K562 (cell line): ENCODE measurements at regions not wholly inside any gene's neighbourhood (a gene's known extent, or its start where the extent isn't known, plus 50 kb on each side); places are given as distances from the start of the nearest gene placed in this dataset.

Source experiments
- ATAC-seq: fragments of 200-7000 bp; cut with Tn5 transposase; 3 replicates; pipeline ENCODE4 v1.9.1; 2020; ENCODE audit warnings: moderate library complexity
- BruUV-seq: library from RNA; stranded (reverse); fragments of 400-500 nt; replicated peaks from 2 replicates; lab custom pipeline; 2021; lab: Mats Ljungman, UMichigan
- CTCF ChIA-PET: fragments of 300-600 bp; formaldehyde crosslinking; extraction: SDS; loops from one replicate; lab custom pipeline; 2021; ENCODE audit warnings: low intra/inter-chr PET ratio; lab: Yijun Ruan, JAX
- POLR2A ChIA-PET: fragments of 300-600, 350-650 bp; sonication (Branson Sonifier 250); formaldehyde crosslinking; extraction: SDS; loops from one replicate; lab custom pipeline; 2021; ENCODE audit warnings: antibody characterized with exemption, inconsistent platforms; lab: Yijun Ruan, JAX
- DNase-seq, 4 experiments: peaks; one replicate each; pipeline versions ENCODE4 v3.0.0 to v3.0.0-alpha.2; 2011 to 2018; ENCODE audit warnings: low spot score in 3 of 4, mixed read lengths in 3 of 4; ENCODE audit errors: extremely low read depth in 1 of 4
- FAIRE-seq: peaks from 2 replicates; lab custom pipeline; 2011; peaks lifted over from hg19 to GRCh38; lab: Jason Lieb, UNC
- H2AFZ ChIP-seq: 2 replicates; pipeline ENCODE4 v1.6.0; 2011; ENCODE audit warnings: low read depth, low read length, control low read depth, inconsistent platforms
- H3K27ac ChIP-seq: fragments of 200-600 bp; 3 replicates; pipeline ENCODE4 v1.8.0; 2011; ENCODE audit warnings: low read depth, mild to moderate bottlenecking, control low read depth, inconsistent platforms, low read length, moderate library complexity, mixed read lengths; ENCODE audit errors: extremely low read depth
- H3K27me3 ChIP-seq, 2 experiments: fragments of 300-600 bp in 1 of 2; 2 replicates in 1 of 2; 3 replicates in 1 of 2; pipeline versions ENCODE4 v1.6.0 to v1.8.0; 2011; ENCODE audit warnings: inconsistent platforms in 2 of 2, low read length in 2 of 2, mild to moderate bottlenecking in 1 of 2, mixed read lengths in 1 of 2, moderate library complexity in 1 of 2; ENCODE audit not compliant: control insufficient read depth in 2 of 2, insufficient read depth in 2 of 2
- H3K36me3 ChIP-seq: fragments of 300-600 bp; 3 replicates; pipeline ENCODE4 v1.8.0; 2011; ENCODE audit warnings: mild to moderate bottlenecking, low read length, inconsistent platforms; ENCODE audit not compliant: control insufficient read depth, insufficient read depth
- H3K4me1 ChIP-seq, 2 experiments: fragments of 200-600 bp in 1 of 2; replicated peaks in 1 of 2; 2 replicates in 1 of 2; 3 replicates in 1 of 2; pipeline versions ENCODE4 v1.5.1 to v1.8.0; 2011; ENCODE audit warnings: inconsistent platforms in 2 of 2, low read length in 2 of 2, mild to moderate bottlenecking in 1 of 2, mixed read lengths in 1 of 2, moderate library complexity in 1 of 2; ENCODE audit not compliant: control insufficient read depth in 2 of 2, insufficient read depth in 2 of 2
- H3K4me2 ChIP-seq: 2 replicates; pipeline ENCODE4 v1.6.1; 2011; ENCODE audit warnings: low read length, control low read depth, inconsistent platforms, mixed read lengths; ENCODE audit not compliant: insufficient read depth
- H3K4me3 ChIP-seq: fragments of 200-600 bp; sonication (generic), shearing (Covaris generic); 2 replicates; pipeline ENCODE4 v1.5.1; 2016; ENCODE audit warnings: control low read depth, inconsistent platforms
- H3K79me2 ChIP-seq: fragments of 200-600 bp; 3 replicates; pipeline ENCODE4 v1.8.0; 2011; ENCODE audit warnings: low read length, inconsistent platforms; ENCODE audit not compliant: control insufficient read depth, insufficient read depth
- H3K9ac ChIP-seq, 2 experiments: 2 replicates each; pipeline versions ENCODE4 v1.6.0 to v1.6.1; 2011; ENCODE audit warnings: low read depth in 2 of 2, low read length in 2 of 2, control low read depth in 1 of 2, inconsistent platforms in 1 of 2, mild to moderate bottlenecking in 1 of 2, mixed read lengths in 1 of 2; ENCODE audit not compliant: insufficient read depth in 1 of 2
- H3K9me1 ChIP-seq: one replicate; pipeline ENCODE4 v1.6.0; 2011; ENCODE audit warnings: inconsistent platforms, mild to moderate bottlenecking, low read length, moderate library complexity; ENCODE audit not compliant: control insufficient read depth, insufficient read depth
- H3K9me3 ChIP-seq: replicated peaks from 2 replicates; pipeline ENCODE4 v1.5.1; 2011; ENCODE audit warnings: low read depth, low read length, inconsistent platforms; ENCODE audit not compliant: control insufficient read depth, insufficient read depth
- H4K20me1 ChIP-seq: replicated peaks from 2 replicates; pipeline ENCODE4 v1.6.1; 2011; ENCODE audit warnings: low read length, inconsistent platforms, mixed read lengths; ENCODE audit not compliant: control insufficient read depth, insufficient read depth
- BRCA1 ChIP-seq, 2 experiments: fragments of 450-650 bp in 1 of 2; sonication (generic) in 1 of 2; formaldehyde crosslinking in 1 of 2; IDR thresholded peaks; 2 replicates each; pipeline versions ENCODE4 v1.5.0 to v1.6.1; 2017 to 2020; ENCODE audit warnings: mild to moderate bottlenecking in 1 of 2, missing genetic modification reagents in 1 of 2
- EP300 ChIP-seq: IDR thresholded peaks from 2 replicates; pipeline ENCODE4 v1.6.1; 2012; ENCODE audit warnings: low read length, improper control_type of control experiment
- NBN ChIP-seq: fragments of 450-650 bp; IDR thresholded peaks from 2 replicates; pipeline ENCODE4 v1.6.1; 2016; ENCODE audit warnings: low read depth, mild to moderate bottlenecking
- RBM15 ChIP-seq: fragments of 200-400 bp; formaldehyde crosslinking; IDR thresholded peaks from 2 replicates; pipeline ENCODE4 v1.6.1; 2018; ENCODE audit warnings: mild to moderate bottlenecking, low read length, moderate library complexity; ENCODE audit not compliant: insufficient read depth
- SNIP1 ChIP-seq: fragments of 450-650 bp; IDR thresholded peaks from 2 replicates; pipeline ENCODE4 v1.7.1; 2017; ENCODE audit warnings: low read depth, mild to moderate bottlenecking
- SRF ChIP-seq, 2 experiments: fragments of 250-450, 450-650 bp in 1 of 2; sonication (Bioruptor Pico) in 1 of 2; sonication (generic) in 1 of 2; formaldehyde crosslinking; IDR thresholded peaks; 2 replicates each; pipeline versions ENCODE4 v1.5.0 to v1.5.1; 2020 to 2022; ENCODE audit warnings: mild to moderate bottlenecking in 1 of 2, missing genetic modification reagents in 1 of 2
- SRSF3 ChIP-seq: fragments of 200-400 bp; formaldehyde crosslinking; IDR thresholded peaks from 2 replicates; pipeline ENCODE4 v1.6.1; 2016; ENCODE audit warnings: mild to moderate bottlenecking, low read length, moderate library complexity; ENCODE audit not compliant: insufficient read depth
- STAG1 ChIP-seq: sonication (generic); formaldehyde crosslinking; IDR thresholded peaks from 2 replicates; pipeline ENCODE4 v1.5.0; 2020; ENCODE audit warnings: missing genetic modification reagents, borderline replicate concordance
- TCFL5 ChIP-seq: fragments of 250-450 bp; sonication (Bioruptor Pico); conservative IDR thresholded peaks from 2 replicates; pipeline ENCODE4 v1.6.1; 2021; ENCODE audit warnings: mild to moderate bottlenecking, moderate library complexity, matching md5 sums
- TEAD2 ChIP-seq: fragments of 450-650 bp; IDR thresholded peaks from 2 replicates; pipeline ENCODE4 v1.6.1; 2016; ENCODE audit warnings: missing genetic modification characterization, control low read depth, missing compliant biosample characterization
- TRIM28 ChIP-seq: fragments of 450-650 bp; IDR thresholded peaks from 2 replicates; pipeline ENCODE4 v1.6.1; 2017
- ZBED1 ChIP-seq: IDR thresholded peaks from 2 replicates; pipeline ENCODE4 v1.6.1; 2014
- ZBTB17 ChIP-seq: fragments of 450-650 bp; formaldehyde crosslinking; IDR thresholded peaks from 2 replicates; pipeline ENCODE4 v1.4.0; 2020; ENCODE audit warnings: mild to moderate bottlenecking
- ZNF140 ChIP-seq: fragments of 250-450 bp; sonication (Bioruptor Pico); IDR thresholded peaks from 2 replicates; pipeline ENCODE4 v1.8.0; 2021; ENCODE audit warnings: moderate library complexity, mild to moderate bottlenecking, inconsistent platforms
- ZNF174 ChIP-seq: fragments of 250-450 bp; sonication (Bioruptor Pico); IDR thresholded peaks from 2 replicates; pipeline ENCODE4 v1.4.0; 2020; ENCODE audit warnings: mild to moderate bottlenecking
- ZNF785 ChIP-seq: fragments of 250-450 bp; sonication (Bioruptor Pico); IDR thresholded peaks from 2 replicates; pipeline ENCODE4 v1.4.0; 2020; ENCODE audit warnings: mild to moderate bottlenecking
- WGBS: fragments of 100-300 bp; shearing (Covaris generic); methylation state at CpG from one replicate; pipeline ENCODE4 v1.1.6; 2016; ENCODE audit warnings: low coverage, mixed read lengths; ENCODE audit not compliant: insufficient coverage; ENCODE audit errors: missing lambda C conversion rate; 5-methylcytosine and 5-hydroxymethylcytosine counted together
- in situ Hi-C: fragments of 300-500 bp; cut with MboI; formaldehyde crosslinking; loops from 4 replicates; pipeline ENCODE4 v1.15.0; 2018; ENCODE audit warnings: inconsistent platforms, mixed read lengths
- intact Hi-C: fragments of 100-400 bp; cut with micrococcal nuclease; formaldehyde crosslinking; loops from 2 replicates; pipeline ENCODE4 v1.14.2; 2022
- TF ChIP-seq, protein P1 (sequence below): fragments of 450-650 bp; formaldehyde crosslinking; IDR thresholded peaks from 2 replicates; pipeline ENCODE4 v1.4.0; 2022; ENCODE audit warnings: mild to moderate bottlenecking, moderate library complexity

DNA sequence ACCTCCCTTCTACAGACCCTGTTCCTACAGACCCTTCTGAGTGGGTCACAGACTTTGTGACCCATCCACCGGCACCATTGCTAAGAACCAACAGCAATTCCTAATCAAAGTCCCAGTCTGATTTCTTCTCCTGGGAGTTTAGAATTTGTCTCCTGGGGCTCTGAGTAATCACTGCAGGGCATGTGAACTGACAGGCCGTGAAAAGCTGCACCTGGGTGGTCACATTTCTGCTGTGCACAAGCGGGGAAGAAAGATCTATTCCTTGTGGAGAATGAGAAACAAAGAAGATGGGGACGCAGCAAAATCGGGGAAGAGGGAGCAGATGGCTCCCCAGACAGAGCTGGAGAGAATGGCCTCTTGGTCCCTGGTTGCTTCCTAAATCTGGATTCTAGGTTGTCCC, 151.0 kb downstream of the ARL4C start:
- DNase-seq: no peak
- Histone ChIP-seq H3K4me3 (no peak overlapping the region), H3K4me1 (no peaks in the 10 kb centered on the region), H3K79me2 (no peaks in the 10 kb centered on the region), H4K20me1 (no peaks in the 10 kb centered on the region), H3K4me2 (no peak overlapping the region), H2AFZ (no peak overlapping the region), H3K9me1 (no peaks in the 10 kb centered on the region), H3K9ac (no peak overlapping the region), H3K27me3 (no peaks in the 10 kb centered on the region), H3K9me3 (no peaks in the 10 kb centered on the region), H3K27ac (no peak overlapping the region), H3K36me3 (no peaks in the 10 kb centered on the region)
- BruUV-seq: no TSS peak
- TF ChIP-seq ZBTB17 (CRISPR knock-in tag) (no peak), ZNF140 (CRISPR knock-in tag) (no peak), RBM15 (no peak), NBN (no peak), TRIM28 (no peak)
- TF ChIP-seq, protein P1, sequence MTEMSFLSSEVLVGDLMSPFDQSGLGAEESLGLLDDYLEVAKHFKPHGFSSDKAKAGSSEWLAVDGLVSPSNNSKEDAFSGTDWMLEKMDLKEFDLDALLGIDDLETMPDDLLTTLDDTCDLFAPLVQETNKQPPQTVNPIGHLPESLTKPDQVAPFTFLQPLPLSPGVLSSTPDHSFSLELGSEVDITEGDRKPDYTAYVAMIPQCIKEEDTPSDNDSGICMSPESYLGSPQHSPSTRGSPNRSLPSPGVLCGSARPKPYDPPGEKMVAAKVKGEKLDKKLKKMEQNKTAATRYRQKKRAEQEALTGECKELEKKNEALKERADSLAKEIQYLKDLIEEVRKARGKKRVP (CRISPR knock-in tag): no peak
- ATAC-seq: no peak
- FAIRE-seq: no peak
- CTCF ChIA-PET: no interaction called here
- WGBS: 0% methylated on average over 4 of the region's 5 CpGs
- in situ Hi-C loops: no loop called here
- intact Hi-C loops: no loop called here
- POLR2A ChIA-PET: interaction anchor here (0.5 kb wide), 1 partner anchor 1116 kb away, joined by 3 read pairs; no protein-coding TSS in a partner anchor

- Histone ChIP-seq H3K9me3 (no peaks in the 10 kb centered on the region), H3K9ac (no peak overlapping the region), H3K27ac (no peak overlapping the region), H3K27me3 (no peaks in the 10 kb centered on the region), H3K9me1 (no peaks in the 10 kb centered on the region), H3K4me1 (no peaks in the 10 kb centered on the region), H4K20me1 (no peaks in the 10 kb centered on the region), H3K4me2 (no peak overlapping the region), H3K4me3 (no peak overlapping the region), H2AFZ (no peak overlapping the region), H3K79me2 (no peaks in the 10 kb centered on the region), H3K36me3 (no peaks in the 10 kb centered on the region)
- FAIRE-seq: no peak
- intact Hi-C loops: no loop called here
- WGBS: 7% methylated on average over 2 of the region's 2 CpGs
- no peak for ATAC-seq
- BruUV-seq: no TSS peak
- POLR2A ChIA-PET: no interaction called here
- CTCF ChIA-PET: no interaction called here
- TF ChIP-seq ZNF785 (no peak), TEAD2 (tag) (no peak), SRF (CRISPR knock-in tag; IDR thresholded peaks at IDR 0.05) (no peak), STAG1 (CRISPR knock-in tag) (no peak), SRSF3 (no peak), BRCA1 (IDR thresholded peaks at IDR 0.05) (no peak), BRCA1 (CRISPR knock-in tag; IDR thresholded peaks at IDR 0.05) (no peak), TCFL5 (CRISPR knock-in tag) (no peak), ZBED1 (no peak), EP300 (no peak), ZNF174 (no peak), SNIP1 (no peak)
- in situ Hi-C loops: no loop called here
- no peak for DNase-seq
Measured at GRCh38 chr2:234344012-234344411, 152.9 kb downstream of the ARL4C start.
